Endodermal cell (in vitro differentiated cells): ENCODE measurements at regions not wholly inside any gene's neighbourhood (a gene's known extent, or its start where the extent isn't known, plus 50 kb on each side); places are given as distances from the start of the nearest gene placed in this dataset.

Source experiments
- DNase-seq: peaks from one replicate; pipeline ENCODE4 v3.0.0-alpha.2; 2017
- H3K27ac ChIP-seq: 2 replicates; pipeline ENCODE4 v1.5.1; 2013; ENCODE audit warnings: mild to moderate bottlenecking, low read depth, low read length, moderate library complexity
- H3K27me3 ChIP-seq: 2 replicates; pipeline ENCODE4 v1.6.1; 2013; ENCODE audit warnings: mild to moderate bottlenecking, low read length, moderate library complexity; ENCODE audit not compliant: insufficient read depth, control insufficient read depth, poor library complexity, severe bottlenecking
- H3K36me3 ChIP-seq: 2 replicates; pipeline ENCODE4 v1.7.0; 2013; ENCODE audit warnings: mild to moderate bottlenecking, low read length, moderate library complexity; ENCODE audit not compliant: control insufficient read depth, insufficient read depth
- H3K4me1 ChIP-seq: one replicate; pipeline ENCODE4 v1.7.0; 2013; ENCODE audit warnings: low read length; ENCODE audit not compliant: control insufficient read depth, insufficient read depth
- H3K4me3 ChIP-seq: 2 replicates; pipeline ENCODE4 v1.5.1; 2013; ENCODE audit warnings: mild to moderate bottlenecking, low read length, moderate library complexity
- H3K9ac ChIP-seq: 2 replicates; pipeline ENCODE4 v1.6.1; 2013; ENCODE audit warnings: mild to moderate bottlenecking, low read length, moderate library complexity; ENCODE audit not compliant: poor library complexity, severe bottlenecking; ENCODE audit errors: extremely low read depth
- H3K9me3 ChIP-seq: 2 replicates; pipeline ENCODE4 v1.6.1; 2013; ENCODE audit warnings: mild to moderate bottlenecking, low read length, moderate library complexity; ENCODE audit not compliant: control insufficient read depth
- H3K27ac Mint-ChIP-seq: 2 replicates; pipeline ENCODE4 v1.8.0; 2020; ENCODE audit warnings: mixed read lengths
- H3K27me3 Mint-ChIP-seq: 2 replicates; pipeline ENCODE4 v1.8.0; 2021; ENCODE audit warnings: mild to moderate bottlenecking, mixed read lengths; ENCODE audit not compliant: insufficient read depth
- H3K36me3 Mint-ChIP-seq: 2 replicates; pipeline ENCODE4 v1.8.0; 2020; ENCODE audit warnings: low read depth, mixed read lengths
- H3K4me1 Mint-ChIP-seq: 2 replicates; pipeline ENCODE4 v1.8.0; 2020; ENCODE audit warnings: mixed read lengths
- H3K4me3 Mint-ChIP-seq: 2 replicates; pipeline ENCODE4 v1.8.0; 2020; ENCODE audit warnings: mild to moderate bottlenecking, moderate library complexity, mixed read lengths
- H3K9me3 Mint-ChIP-seq: 2 replicates; pipeline ENCODE4 v1.8.0; 2020; ENCODE audit warnings: mild to moderate bottlenecking, mixed read lengths
- CTCF ChIP-seq: fragments of 200-600 bp; sonication (generic); conservative IDR thresholded peaks from 2 replicates; pipeline ENCODE4 v1.5.0; 2021; ENCODE audit warnings: antibody characterized with exemption, mild to moderate bottlenecking
- WGBS, 2 experiments: methylation state at CpG; one replicate each; pipeline versions ENCODE4 v1.1.5 to v1.1.7; 2013; ENCODE audit warnings: missing lambda C conversion rate in 2 of 2, mixed read lengths in 1 of 2; ENCODE audit not compliant: insufficient coverage in 1 of 2, insufficient read length in 1 of 2; 5-methylcytosine and 5-hydroxymethylcytosine counted together

- no peak overlapping the region for H3K27ac ChIP-seq
- H3K27me3 Mint-ChIP-seq = no peaks in the 10 kb centered on the region
- WGBS, 2 experiments = 56 to 80% methylated on average over 1 of the region's 1 CpG
- no peak for DNase-seq
- no peaks in the 10 kb centered on the region for H3K36me3 ChIP-seq
- no peaks in the 10 kb centered on the region for H3K36me3 Mint-ChIP-seq
- H3K4me3 Mint-ChIP-seq = no peak overlapping the region
- no peaks in the 10 kb centered on the region for H3K27me3 ChIP-seq
- peak; percentile 72 for TF ChIP-seq CTCF
- H3K4me1 Mint-ChIP-seq = no peaks in the 10 kb centered on the region
- H3K9ac ChIP-seq = no peak overlapping the region
- H3K9me3 Mint-ChIP-seq = no peaks in the 10 kb centered on the region
- no peak overlapping the region for H3K4me3 ChIP-seq
- H3K27ac Mint-ChIP-seq = no peak overlapping the region
- no peaks in the 10 kb centered on the region for H3K9me3 ChIP-seq
- H3K4me1 ChIP-seq = no peaks in the 10 kb centered on the region
Observed at GRCh38 chr10:106278383-106278782, 886.1 kb downstream of the SORCS1 start.

DNA sequence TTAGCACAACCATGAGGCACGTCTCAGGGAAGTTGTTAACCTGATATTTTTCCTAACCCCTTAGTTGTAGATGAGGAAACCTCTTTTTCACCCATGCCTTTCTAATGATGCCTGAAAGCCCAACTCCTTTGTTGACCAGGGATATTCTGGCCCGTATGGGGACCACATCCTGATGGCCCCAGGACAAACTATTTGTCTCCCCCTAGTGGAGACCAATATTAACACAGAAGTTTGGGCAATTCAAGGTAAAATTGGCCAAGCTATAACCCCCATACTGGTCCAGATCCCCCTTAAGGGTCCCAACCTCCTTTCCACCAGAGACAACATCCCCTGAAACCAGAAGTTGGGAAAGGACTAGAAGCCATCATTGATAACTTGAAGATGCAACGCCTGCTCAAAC is 893.3 kb downstream of the SORCS1 start:
- H3K4me1 ChIP-seq = no peaks in the 10 kb centered on the region
- H3K9me3 Mint-ChIP-seq = no peaks in the 10 kb centered on the region
- no peaks in the 10 kb centered on the region for H3K27me3 Mint-ChIP-seq
- no peak overlapping the region for H3K27ac Mint-ChIP-seq
- no peaks in the 10 kb centered on the region for H3K27me3 ChIP-seq
- H3K36me3 Mint-ChIP-seq = no peaks in the 10 kb centered on the region
- no peak overlapping the region for H3K4me3 Mint-ChIP-seq
- no peak overlapping the region for H3K4me3 ChIP-seq
- WGBS, 2 experiments = 100% methylated on average over 3 of the region's 3 CpGs; no CpG with 5 or more reads in 1 of the 2 experiments
- H3K9ac ChIP-seq = no peak overlapping the region
- H3K36me3 ChIP-seq = no peaks in the 10 kb centered on the region
- peak; percentile 63 for TF ChIP-seq CTCF
- H3K4me1 Mint-ChIP-seq = no peaks in the 10 kb centered on the region
- no peaks in the 10 kb centered on the region for H3K9me3 ChIP-seq
- no peak for DNase-seq
- no peak overlapping the region for H3K27ac ChIP-seq

GRCh38 chr10:106268000-106268399 is 896.5 kb downstream of the SORCS1 start:
- Histone ChIP-seq H3K27ac (no peak overlapping the region), H3K9me3 (no peaks in the 10 kb centered on the region), H3K4me1 (no peaks in the 10 kb centered on the region), H3K4me3 (no peak overlapping the region), H3K36me3 (no peaks in the 10 kb centered on the region), H3K27me3 (no peaks in the 10 kb centered on the region), H3K9ac (no peak overlapping the region)
- H3K27me3 Mint-ChIP-seq = no peaks in the 10 kb centered on the region
- no peaks in the 10 kb centered on the region for H3K4me1 Mint-ChIP-seq
- 89% methylated on average over 2 of the region's 2 CpGs; no CpG with 5 or more reads in 1 of the 2 experiments for WGBS, 2 experiments
- H3K4me3 Mint-ChIP-seq = no peak overlapping the region
- no peaks in the 10 kb centered on the region for H3K36me3 Mint-ChIP-seq
- H3K27ac Mint-ChIP-seq = no peak overlapping the region
- TF ChIP-seq CTCF = no peak
- DNase-seq = no peak
- no peaks in the 10 kb centered on the region for H3K9me3 Mint-ChIP-seq
